Stomach (tissue), 4 donors: ENCODE measurements at regions not wholly inside any gene's neighbourhood (a gene's known extent, or its start where the extent isn't known, plus 50 kb on each side); places are given as distances from the start of the nearest gene placed in this dataset.

Experiments used
- CTCF ChIP-seq, 7 experiments: fragments of 450-650 bp in 4 of 7; fragments of 200-600 bp in 3 of 7; sonication (generic) in 3 of 7; IDR thresholded peaks; one replicate each; pipeline ENCODE4 v1.5.1; 2016 to 2019; ENCODE audit warnings: antibody characterized with exemption in 7 of 7, control low read depth in 2 of 7, mild to moderate bottlenecking in 1 of 7
- POLR2AphosphoS5 ChIP-seq, 3 donors: sonication (generic); formaldehyde crosslinking; IDR thresholded peaks; one replicate each; pipeline ENCODE4 v1.6.1; 2016; ENCODE audit warnings: antibody characterized with exemption in 3 of 3

- TF ChIP-seq POLR2AphosphoS5 (IDR thresholded peaks at IDR 0.05) (no peak), CTCF (IDR thresholded peaks at IDR 0.05) (no peak)
Observed at GRCh38 chr4:52173470-52174045, 122.5 kb downstream of the SPATA18 start.
